Esophagus muscularis mucosa (tissue), 4 donors: ENCODE measurements at regions not wholly inside any gene's neighbourhood (a gene's known extent, or its start where the extent isn't known, plus 50 kb on each side); places are given as distances from the start of the nearest gene placed in this dataset.

Experiments
- EP300 ChIP-seq: sonication (generic); formaldehyde crosslinking; IDR thresholded peaks from one replicate; pipeline ENCODE4 v1.6.1; 2017; ENCODE audit warnings: antibody characterized with exemption
- POLR2A ChIP-seq: fragments of 450-650 bp; IDR thresholded peaks from one replicate; pipeline ENCODE4 v1.6.1; 2017; ENCODE audit warnings: antibody characterized with exemption, moderate library complexity, mild to moderate bottlenecking, low read depth
- POLR2AphosphoS5 ChIP-seq, 2 donors: sonication (generic); formaldehyde crosslinking; IDR thresholded peaks; one replicate each; pipeline ENCODE4 v1.6.1; 2017; ENCODE audit warnings: antibody characterized with exemption in 2 of 2
- TF ChIP-seq, protein P1 (sequence below), 3 experiments: fragments of 200-600 bp in 2 of 3; fragments of 450-650 bp in 1 of 3; sonication (generic) in 2 of 3; IDR thresholded peaks; one replicate each; pipeline ENCODE4 v1.5.1; 2017 to 2019; ENCODE audit warnings: antibody characterized with exemption in 3 of 3, mild to moderate bottlenecking in 2 of 3, moderate library complexity in 1 of 3

DNA sequence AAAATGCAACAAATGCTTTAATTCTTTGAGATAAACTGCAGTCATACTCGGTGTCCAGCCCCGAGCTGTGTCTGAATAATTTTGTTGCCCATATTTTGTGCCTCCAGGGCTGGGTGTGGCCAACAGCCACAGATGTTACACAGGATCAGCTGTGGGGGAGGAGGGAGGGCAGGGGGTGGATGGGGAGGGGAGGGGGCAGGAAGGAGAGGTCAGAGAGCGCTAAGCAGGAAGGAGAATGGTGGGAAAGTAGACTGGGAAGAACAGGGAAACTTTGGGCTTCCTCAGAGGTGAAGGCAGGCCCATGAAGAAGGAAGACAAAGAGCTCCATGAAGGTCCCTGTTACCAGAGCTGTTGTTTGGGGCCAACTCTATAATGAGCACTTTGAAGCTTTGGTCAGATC, 295.8 kb downstream of the COG6 start:
- TF ChIP-seq, protein P1, sequence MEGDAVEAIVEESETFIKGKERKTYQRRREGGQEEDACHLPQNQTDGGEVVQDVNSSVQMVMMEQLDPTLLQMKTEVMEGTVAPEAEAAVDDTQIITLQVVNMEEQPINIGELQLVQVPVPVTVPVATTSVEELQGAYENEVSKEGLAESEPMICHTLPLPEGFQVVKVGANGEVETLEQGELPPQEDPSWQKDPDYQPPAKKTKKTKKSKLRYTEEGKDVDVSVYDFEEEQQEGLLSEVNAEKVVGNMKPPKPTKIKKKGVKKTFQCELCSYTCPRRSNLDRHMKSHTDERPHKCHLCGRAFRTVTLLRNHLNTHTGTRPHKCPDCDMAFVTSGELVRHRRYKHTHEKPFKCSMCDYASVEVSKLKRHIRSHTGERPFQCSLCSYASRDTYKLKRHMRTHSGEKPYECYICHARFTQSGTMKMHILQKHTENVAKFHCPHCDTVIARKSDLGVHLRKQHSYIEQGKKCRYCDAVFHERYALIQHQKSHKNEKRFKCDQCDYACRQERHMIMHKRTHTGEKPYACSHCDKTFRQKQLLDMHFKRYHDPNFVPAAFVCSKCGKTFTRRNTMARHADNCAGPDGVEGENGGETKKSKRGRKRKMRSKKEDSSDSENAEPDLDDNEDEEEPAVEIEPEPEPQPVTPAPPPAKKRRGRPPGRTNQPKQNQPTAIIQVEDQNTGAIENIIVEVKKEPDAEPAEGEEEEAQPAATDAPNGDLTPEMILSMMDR (IDR thresholded peaks at IDR 0.05) = no peak
- TF ChIP-seq POLR2A (no peak), EP300 (no peak), POLR2AphosphoS5 (IDR thresholded peaks at IDR 0.05) (no peak)
